K562 (cell line): ENCODE measurements at regions not wholly inside any gene's neighbourhood (a gene's known extent, or its start where the extent isn't known, plus 50 kb on each side); places are given as distances from the start of the nearest gene placed in this dataset.

Source experiments
- ATAC-seq: fragments of 200-7000 bp; cut with Tn5 transposase; 3 replicates; pipeline ENCODE4 v1.9.1; 2020; ENCODE audit warnings: moderate library complexity
- BruUV-seq: library from RNA; stranded (reverse); fragments of 400-500 nt; replicated peaks from 2 replicates; lab custom pipeline; 2021; lab: Mats Ljungman, UMichigan
- CTCF ChIA-PET: fragments of 300-600 bp; formaldehyde crosslinking; extraction: SDS; loops from one replicate; lab custom pipeline; 2021; ENCODE audit warnings: low intra/inter-chr PET ratio; lab: Yijun Ruan, JAX
- POLR2A ChIA-PET: fragments of 300-600, 350-650 bp; sonication (Branson Sonifier 250); formaldehyde crosslinking; extraction: SDS; loops from one replicate; lab custom pipeline; 2021; ENCODE audit warnings: antibody characterized with exemption, inconsistent platforms; lab: Yijun Ruan, JAX
- DNase-seq, 4 experiments: peaks; one replicate each; pipeline versions ENCODE4 v3.0.0 to v3.0.0-alpha.2; 2011 to 2018; ENCODE audit warnings: low spot score in 3 of 4, mixed read lengths in 3 of 4; ENCODE audit errors: extremely low read depth in 1 of 4
- FAIRE-seq: peaks from 2 replicates; lab custom pipeline; 2011; peaks lifted over from hg19 to GRCh38; lab: Jason Lieb, UNC
- H2AFZ ChIP-seq: 2 replicates; pipeline ENCODE4 v1.6.0; 2011; ENCODE audit warnings: low read depth, low read length, control low read depth, inconsistent platforms
- H3K27ac ChIP-seq: fragments of 200-600 bp; 3 replicates; pipeline ENCODE4 v1.8.0; 2011; ENCODE audit warnings: low read depth, mild to moderate bottlenecking, control low read depth, inconsistent platforms, low read length, moderate library complexity, mixed read lengths; ENCODE audit errors: extremely low read depth
- H3K27me3 ChIP-seq, 2 experiments: fragments of 300-600 bp in 1 of 2; 2 replicates in 1 of 2; 3 replicates in 1 of 2; pipeline versions ENCODE4 v1.6.0 to v1.8.0; 2011; ENCODE audit warnings: inconsistent platforms in 2 of 2, low read length in 2 of 2, mild to moderate bottlenecking in 1 of 2, mixed read lengths in 1 of 2, moderate library complexity in 1 of 2; ENCODE audit not compliant: control insufficient read depth in 2 of 2, insufficient read depth in 2 of 2
- H3K36me3 ChIP-seq: fragments of 300-600 bp; 3 replicates; pipeline ENCODE4 v1.8.0; 2011; ENCODE audit warnings: mild to moderate bottlenecking, low read length, inconsistent platforms; ENCODE audit not compliant: control insufficient read depth, insufficient read depth
- H3K4me1 ChIP-seq, 2 experiments: fragments of 200-600 bp in 1 of 2; replicated peaks in 1 of 2; 2 replicates in 1 of 2; 3 replicates in 1 of 2; pipeline versions ENCODE4 v1.5.1 to v1.8.0; 2011; ENCODE audit warnings: inconsistent platforms in 2 of 2, low read length in 2 of 2, mild to moderate bottlenecking in 1 of 2, mixed read lengths in 1 of 2, moderate library complexity in 1 of 2; ENCODE audit not compliant: control insufficient read depth in 2 of 2, insufficient read depth in 2 of 2
- H3K4me2 ChIP-seq: 2 replicates; pipeline ENCODE4 v1.6.1; 2011; ENCODE audit warnings: low read length, control low read depth, inconsistent platforms, mixed read lengths; ENCODE audit not compliant: insufficient read depth
- H3K4me3 ChIP-seq: fragments of 200-600 bp; sonication (generic), shearing (Covaris generic); 2 replicates; pipeline ENCODE4 v1.5.1; 2016; ENCODE audit warnings: control low read depth, inconsistent platforms
- H3K79me2 ChIP-seq: fragments of 200-600 bp; 3 replicates; pipeline ENCODE4 v1.8.0; 2011; ENCODE audit warnings: low read length, inconsistent platforms; ENCODE audit not compliant: control insufficient read depth, insufficient read depth
- H3K9ac ChIP-seq, 2 experiments: 2 replicates each; pipeline versions ENCODE4 v1.6.0 to v1.6.1; 2011; ENCODE audit warnings: low read depth in 2 of 2, low read length in 2 of 2, control low read depth in 1 of 2, inconsistent platforms in 1 of 2, mild to moderate bottlenecking in 1 of 2, mixed read lengths in 1 of 2; ENCODE audit not compliant: insufficient read depth in 1 of 2
- H3K9me1 ChIP-seq: one replicate; pipeline ENCODE4 v1.6.0; 2011; ENCODE audit warnings: inconsistent platforms, mild to moderate bottlenecking, low read length, moderate library complexity; ENCODE audit not compliant: control insufficient read depth, insufficient read depth
- H3K9me3 ChIP-seq: replicated peaks from 2 replicates; pipeline ENCODE4 v1.5.1; 2011; ENCODE audit warnings: low read depth, low read length, inconsistent platforms; ENCODE audit not compliant: control insufficient read depth, insufficient read depth
- H4K20me1 ChIP-seq: replicated peaks from 2 replicates; pipeline ENCODE4 v1.6.1; 2011; ENCODE audit warnings: low read length, inconsistent platforms, mixed read lengths; ENCODE audit not compliant: control insufficient read depth, insufficient read depth
- BCL6 ChIP-seq: fragments of 250-450 bp; sonication (Bioruptor Pico); IDR thresholded peaks from 2 replicates; pipeline ENCODE4 v1.4.0; 2020
- CBX3 ChIP-seq, 2 experiments: IDR thresholded peaks; 1 replicate in 1 of 2; 2 replicates in 1 of 2; pipeline ENCODE4 v1.6.1; 2012; ENCODE audit warnings: inconsistent platforms in 2 of 2, low read length in 2 of 2, borderline replicate concordance in 1 of 2, control low read depth in 1 of 2
- HDAC1 ChIP-seq, 2 experiments: fragments of 450-650 bp; IDR thresholded peaks; 2 replicates each; pipeline ENCODE4 v1.6.1; 2016 to 2017; ENCODE audit warnings: inconsistent platforms in 1 of 2, mild to moderate bottlenecking in 1 of 2, moderate library complexity in 1 of 2
- POLR2AphosphoS2 ChIP-seq: IDR thresholded peaks from 2 replicates; pipeline ENCODE4 v1.6.1; 2012; ENCODE audit warnings: low read length, improper control_type of control experiment
- RBM34 ChIP-seq: fragments of 200-400 bp; formaldehyde crosslinking; IDR thresholded peaks from 2 replicates; pipeline ENCODE4 v1.6.1; 2018; ENCODE audit warnings: low read length, borderline replicate concordance; ENCODE audit not compliant: insufficient read depth
- XRCC3 ChIP-seq: fragments of 450-650 bp; IDR thresholded peaks from 2 replicates; pipeline ENCODE4 v1.6.1; 2017; ENCODE audit warnings: mild to moderate bottlenecking, moderate library complexity
- ZNF217 ChIP-seq: sonication (generic); formaldehyde crosslinking; IDR thresholded peaks from 2 replicates; pipeline ENCODE4 v1.8.0; 2022; ENCODE audit warnings: mild to moderate bottlenecking, missing genetic modification reagents
- ZNF639 ChIP-seq, 2 experiments: fragments of 200-800 bp in 1 of 2; sonication (Bioruptor generic) in 1 of 2; sonication (generic) in 1 of 2; formaldehyde crosslinking in 1 of 2; IDR thresholded peaks in 1 of 2; conservative IDR thresholded peaks in 1 of 2; 2 replicates each; pipeline versions ENCODE4 v1.5.0 to v1.6.1; 2016 to 2020; ENCODE audit warnings: missing compliant biosample characterization in 1 of 2, missing genetic modification characterization in 1 of 2, missing genetic modification reagents in 1 of 2
- in situ Hi-C: fragments of 300-500 bp; cut with MboI; formaldehyde crosslinking; loops from 4 replicates; pipeline ENCODE4 v1.15.0; 2018; ENCODE audit warnings: inconsistent platforms, mixed read lengths
- intact Hi-C: fragments of 100-400 bp; cut with micrococcal nuclease; formaldehyde crosslinking; loops from 2 replicates; pipeline ENCODE4 v1.14.2; 2022

- no peak overlapping the region for H3K4me2 ChIP-seq
- CTCF ChIA-PET: no interaction called here
- H3K27ac ChIP-seq: no peak overlapping the region
- no peaks in the 10 kb centered on the region for H4K20me1 ChIP-seq
- no peak for TF ChIP-seq XRCC3
- TF ChIP-seq ZNF639 (CRISPR knock-in tag; conservative IDR thresholded peaks at IDR 0.05 in 1 of 2, IDR thresholded peaks at IDR 0.05 in 1 of 2): no peak
- no peak for TF ChIP-seq CBX3 (IDR thresholded peaks at IDR 0.05; ENCODE audit: borderline replicate concordance in 1 of 2, low read length in 2 of 2)
- no peak for TF ChIP-seq ZNF217 (CRISPR knock-in tag)
- no peak for TF ChIP-seq BCL6 (CRISPR knock-in tag)
- TF ChIP-seq POLR2AphosphoS2: no peak
- TF ChIP-seq RBM34: no peak
- no peak for TF ChIP-seq HDAC1 (IDR thresholded peaks at IDR 0.05)
- TF ChIP-seq, all 486 proteins: peak for 0
- DNase-seq: no peak
- no peak for FAIRE-seq
- Histone ChIP-seq H3K4me3 (no peak overlapping the region), H3K9ac (no peak overlapping the region), H3K27me3 (no peaks in the 10 kb centered on the region), H3K4me1 (no peaks in the 10 kb centered on the region), H3K9me1 (no peaks in the 10 kb centered on the region), H3K36me3 (no peaks in the 10 kb centered on the region), H3K79me2 (no peaks in the 10 kb centered on the region), H3K9me3 (no peaks in the 10 kb centered on the region), H2AFZ (no peak overlapping the region)
- no peak for ATAC-seq
- in situ Hi-C loops (no loop called here), intact Hi-C loops (no loop called here)
- POLR2A ChIA-PET: no interaction called here
- no TSS peak for BruUV-seq
These were observed 498.7 kb downstream of the TENT5A start for GRCh38 chr6:81253821-81254220.
